ENCODE measurements at regions not wholly inside any gene's neighbourhood (a gene's known extent, or its start where the extent isn't known, plus 50 kb on each side); places are given as distances from the start of the nearest gene placed in this dataset.

- TF ChIP-seq YY1 (IDR thresholded peaks at IDR 0.05; ENCODE audit: insufficient read depth, insufficient read length) (no peak), ZNF274 (IDR thresholded peaks at IDR 0.05; ENCODE audit: low read depth, low read length) (no peak), SUZ12 (IDR thresholded peaks at IDR 0.05; ENCODE audit: extremely low read depth, insufficient read depth, insufficient read length) (no peak)
These were observed 147.8 kb upstream of the SRD5A2 start for GRCh38 chr2:31728406-31729064.

All from NT2/D1 (cell line).